ENCODE measurements at regions not wholly inside any gene's neighbourhood (a gene's known extent, or its start where the extent isn't known, plus 50 kb on each side); places are given as distances from the start of the nearest gene placed in this dataset.

- TF ChIP-seq EZH2 (IDR thresholded peaks at IDR 0.05) (no peak), CTCF (IDR thresholded peaks at IDR 0.05) (no peak)
Measured at GRCh38 chr14:34275078-34275477, 187.0 kb downstream of the SPTSSA start.
